Astrocyte of the cerebellum (primary cell): ENCODE measurements at regions not wholly inside any gene's neighbourhood (a gene's known extent, or its start where the extent isn't known, plus 50 kb on each side); places are given as distances from the start of the nearest gene placed in this dataset.

Experiments
- DNase-seq: peaks from one replicate; pipeline ENCODE4 v3.0.0-alpha.2; 2011; ENCODE audit warnings: low read depth
- H3K4me3 ChIP-seq: 2 replicates; pipeline ENCODE4 v1.5.1; 2011; ENCODE audit warnings: mild to moderate bottlenecking, low read depth, low read length, moderate library complexity
- CTCF ChIP-seq: IDR thresholded peaks from 2 replicates; pipeline ENCODE4 v1.5.1; 2012; ENCODE audit warnings: low read length, low read depth, moderate library complexity, mild to moderate bottlenecking; ENCODE audit errors: missing control alignments
- in situ Hi-C: cut with HindIII; loops from 2 replicates; pipeline ENCODE4 v1.10.0; 2017; ENCODE audit warnings: low sequenced_read_pairs

GRCh38 chr7:89958525-89959068, 195.7 kb upstream of the STEAP1 start:
- DNase-seq, result no peak
- H3K4me3 ChIP-seq, result no peak overlapping the region
- TF ChIP-seq CTCF, result no peak
- in situ Hi-C loops, result no loop called here

- H3K4me3 ChIP-seq, result no peak overlapping the region
- no peak for DNase-seq
- TF ChIP-seq CTCF, result no peak
- in situ Hi-C loops, result no loop called here
Measured at GRCh38 chr7:89966067-89966664, 188.1 kb upstream of the STEAP1 start.

- H3K4me3 ChIP-seq, result no peak overlapping the region
- TF ChIP-seq CTCF, result no peak
- in situ Hi-C loops, result no loop called here
- DNase-seq, result no peak
Measured at GRCh38 chr7:89975577-89975976, 178.7 kb upstream of the STEAP1 start.

GRCh38 chr7:89987665-89988064, 166.6 kb upstream of the STEAP1 start:
- in situ Hi-C loops, result loop anchor here (10.0 kb wide), 1 partner anchor 73 kb away; no protein-coding TSS in a partner anchor
- TF ChIP-seq CTCF, result no peak
- no peak for DNase-seq
- H3K4me3 ChIP-seq, result no peak overlapping the region

- no peak for TF ChIP-seq CTCF
- H3K4me3 ChIP-seq, result no peak overlapping the region
- DNase-seq, result no peak
- in situ Hi-C loops, result loop anchor here (10.0 kb wide), 1 partner anchor 73 kb away; no protein-coding TSS in a partner anchor
Measured at GRCh38 chr7:89988074-89988473, 166.2 kb upstream of the STEAP1 start.

- DNase-seq, result no peak
- TF ChIP-seq CTCF, result no peak
- in situ Hi-C loops, result loop anchor here (10.0 kb wide), 1 partner anchor 75 kb away; no protein-coding TSS in a partner anchor
Measured at GRCh38 chr7:89989454-89989853, 164.8 kb upstream of the STEAP1 start.

More at GRCh38 chr7:89989454-89989853, 164.8 kb upstream of the STEAP1 start:
- no peak overlapping the region for H3K4me3 ChIP-seq
